Lung (tissue), 11 donors: ENCODE measurements at regions not wholly inside any gene's neighbourhood (a gene's known extent, or its start where the extent isn't known, plus 50 kb on each side); places are given as distances from the start of the nearest gene placed in this dataset.

Source experiments
- ATAC-seq: fragments of 200-7000 bp; cut with Tn5 transposase; one replicate; pipeline ENCODE4 v1.9.1; 2020; ENCODE audit warnings: moderate number of reproducible peaks; ENCODE audit not compliant: insufficient read depth, low FRiP score
- DNase-seq, 3 donors: peaks; one replicate each; pipeline ENCODE4 v3.0.0-alpha.2; 2013 to 2017
- H3K27ac ChIP-seq, 2 donors: one replicate each; pipeline ENCODE4 v1.5.1; 2013; ENCODE audit warnings: mild to moderate bottlenecking in 2 of 2, moderate library complexity in 2 of 2, control low read depth in 1 of 2, inconsistent platforms in 1 of 2, low read depth in 1 of 2, low read length in 1 of 2
- H3K27me3 ChIP-seq, 3 donors: one replicate each; pipeline ENCODE4 v1.5.1; 2013; ENCODE audit warnings: low read length in 2 of 3; ENCODE audit not compliant: control insufficient read depth in 3 of 3, insufficient read depth in 3 of 3
- H3K36me3 ChIP-seq, 4 donors: one replicate each; pipeline ENCODE4 v1.5.1; 2013; ENCODE audit warnings: low read length in 4 of 4, mild to moderate bottlenecking in 1 of 4, moderate library complexity in 1 of 4; ENCODE audit not compliant: control insufficient read depth in 4 of 4, insufficient read depth in 4 of 4
- H3K4me1 ChIP-seq, 5 donors: one replicate each; pipeline ENCODE4 v1.5.1; 2013; ENCODE audit warnings: low read length in 5 of 5, mild to moderate bottlenecking in 2 of 5, moderate library complexity in 1 of 5; ENCODE audit not compliant: control insufficient read depth in 5 of 5, insufficient read depth in 5 of 5
- H3K4me3 ChIP-seq: one replicate; pipeline ENCODE4 v1.5.1; 2013; ENCODE audit warnings: mild to moderate bottlenecking, control low read depth, moderate library complexity
- H3K9ac ChIP-seq, 2 donors: one replicate each; pipeline ENCODE4 v1.5.1; 2013; ENCODE audit warnings: low read length in 2 of 2, control low read depth in 1 of 2; ENCODE audit not compliant: insufficient read depth in 1 of 2
- H3K9me3 ChIP-seq, 4 donors: one replicate each; pipeline ENCODE4 v1.5.1; 2013; ENCODE audit warnings: low read length in 3 of 4, mild to moderate bottlenecking in 1 of 4, moderate library complexity in 1 of 4; ENCODE audit not compliant: control insufficient read depth in 4 of 4, insufficient read depth in 3 of 4
- CTCF ChIP-seq: IDR thresholded peaks from 2 replicates; pipeline ENCODE4 v1.5.1; 2012; ENCODE audit warnings: mild to moderate bottlenecking; ENCODE audit errors: control extremely low read depth, extremely low read depth
- WGBS, 2 donors: extraction: QIAGEN DNeasy Blood & Tissue Kit; methylation state at CpG; one replicate each; pipeline ENCODE4 v1.1.7; 2013; 5-methylcytosine and 5-hydroxymethylcytosine counted together
- donor health status: control.
- donor health status: control.
- donor health status: Bipolar disorder and iron deficiency.
- donor health status: healthy.
- donor health status: DM: yes; HTN: yes; CAD: no.

GRCh38 chr1:181160322-181160721 lies 71.8 kb downstream of the IER5 start:
- H3K4me3 ChIP-seq = no peak overlapping the region
- no peaks in the 10 kb centered on the region for H3K36me3 ChIP-seq
- H3K9ac ChIP-seq = no peak overlapping the region
- ATAC-seq (no peak), DNase-seq (no peak)
- H3K4me1 ChIP-seq = peaks cover 0 to 15% (median 0%) of the 10 kb centered on the region in 5 donors
- WGBS, 2 donors = 91 to 97% methylated on average over 3 of the region's 3 CpGs
- no peak for TF ChIP-seq CTCF
- H3K27ac ChIP-seq = no peak overlapping the region
- H3K9me3 ChIP-seq = peaks cover 0 to 3% (median 0%) of the 10 kb centered on the region in 4 donors
- H3K27me3 ChIP-seq = no peaks in the 10 kb centered on the region

GRCh38 chr1:181160998-181161870 lies 72.7 kb downstream of the IER5 start:
- 69 to 80% methylated on average over 15 of the region's 15 CpGs for WGBS, 2 donors
- DNase-seq (no peak), ATAC-seq (no peak)
- Histone ChIP-seq H3K4me3 (no peak overlapping the region), H3K36me3 (no peaks in the 10 kb centered on the region), H3K4me1 (peaks cover 0 to 15% (median 0%) of the 10 kb centered on the region in 5 donors), H3K27me3 (no peaks in the 10 kb centered on the region), H3K9me3 (peaks cover 0 to 3% (median 0%) of the 10 kb centered on the region in 4 donors), H3K9ac (no peak overlapping the region), H3K27ac (no peak overlapping the region)
- TF ChIP-seq CTCF = no peak

GRCh38 chr1:181163662-181164061 lies 75.2 kb downstream of the IER5 start:
- TF ChIP-seq CTCF = no peak
- Histone ChIP-seq H3K4me1 (peaks cover 0 to 15% (median 0%) of the 10 kb centered on the region in 5 donors), H3K4me3 (no peak overlapping the region), H3K9ac (no peak overlapping the region), H3K36me3 (no peaks in the 10 kb centered on the region), H3K27me3 (no peaks in the 10 kb centered on the region), H3K27ac (no peak overlapping the region), H3K9me3 (peaks cover 0 to 3% (median 0%) of the 10 kb centered on the region in 4 donors)
- DNase-seq (no peak), ATAC-seq (no peak)
